ENCODE measurements at regions not wholly inside any gene's neighbourhood (a gene's known extent, or its start where the extent isn't known, plus 50 kb on each side); places are given as distances from the start of the nearest gene placed in this dataset.

DNA sequence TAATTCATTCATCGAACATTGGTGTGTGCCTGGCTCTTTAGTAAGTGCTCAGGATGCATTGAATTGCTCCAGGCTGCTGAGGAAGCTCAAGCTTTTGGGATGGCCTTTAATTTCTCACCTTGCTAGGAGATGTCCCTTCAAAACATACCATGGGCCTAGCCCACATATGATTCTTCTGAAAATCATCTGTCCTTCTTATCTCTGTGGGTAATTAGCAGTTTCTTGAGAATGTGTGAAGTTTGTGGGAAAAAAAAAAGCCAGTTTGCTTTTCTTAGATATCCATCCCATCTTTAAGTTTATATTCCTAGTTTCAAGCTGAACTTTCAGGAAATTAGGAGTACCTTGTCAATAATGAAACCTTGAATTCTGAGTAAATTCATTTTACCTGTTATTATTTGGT lies 532.3 kb upstream of the SUCLG2 start (continued):
- TF ChIP-seq, protein P1, sequence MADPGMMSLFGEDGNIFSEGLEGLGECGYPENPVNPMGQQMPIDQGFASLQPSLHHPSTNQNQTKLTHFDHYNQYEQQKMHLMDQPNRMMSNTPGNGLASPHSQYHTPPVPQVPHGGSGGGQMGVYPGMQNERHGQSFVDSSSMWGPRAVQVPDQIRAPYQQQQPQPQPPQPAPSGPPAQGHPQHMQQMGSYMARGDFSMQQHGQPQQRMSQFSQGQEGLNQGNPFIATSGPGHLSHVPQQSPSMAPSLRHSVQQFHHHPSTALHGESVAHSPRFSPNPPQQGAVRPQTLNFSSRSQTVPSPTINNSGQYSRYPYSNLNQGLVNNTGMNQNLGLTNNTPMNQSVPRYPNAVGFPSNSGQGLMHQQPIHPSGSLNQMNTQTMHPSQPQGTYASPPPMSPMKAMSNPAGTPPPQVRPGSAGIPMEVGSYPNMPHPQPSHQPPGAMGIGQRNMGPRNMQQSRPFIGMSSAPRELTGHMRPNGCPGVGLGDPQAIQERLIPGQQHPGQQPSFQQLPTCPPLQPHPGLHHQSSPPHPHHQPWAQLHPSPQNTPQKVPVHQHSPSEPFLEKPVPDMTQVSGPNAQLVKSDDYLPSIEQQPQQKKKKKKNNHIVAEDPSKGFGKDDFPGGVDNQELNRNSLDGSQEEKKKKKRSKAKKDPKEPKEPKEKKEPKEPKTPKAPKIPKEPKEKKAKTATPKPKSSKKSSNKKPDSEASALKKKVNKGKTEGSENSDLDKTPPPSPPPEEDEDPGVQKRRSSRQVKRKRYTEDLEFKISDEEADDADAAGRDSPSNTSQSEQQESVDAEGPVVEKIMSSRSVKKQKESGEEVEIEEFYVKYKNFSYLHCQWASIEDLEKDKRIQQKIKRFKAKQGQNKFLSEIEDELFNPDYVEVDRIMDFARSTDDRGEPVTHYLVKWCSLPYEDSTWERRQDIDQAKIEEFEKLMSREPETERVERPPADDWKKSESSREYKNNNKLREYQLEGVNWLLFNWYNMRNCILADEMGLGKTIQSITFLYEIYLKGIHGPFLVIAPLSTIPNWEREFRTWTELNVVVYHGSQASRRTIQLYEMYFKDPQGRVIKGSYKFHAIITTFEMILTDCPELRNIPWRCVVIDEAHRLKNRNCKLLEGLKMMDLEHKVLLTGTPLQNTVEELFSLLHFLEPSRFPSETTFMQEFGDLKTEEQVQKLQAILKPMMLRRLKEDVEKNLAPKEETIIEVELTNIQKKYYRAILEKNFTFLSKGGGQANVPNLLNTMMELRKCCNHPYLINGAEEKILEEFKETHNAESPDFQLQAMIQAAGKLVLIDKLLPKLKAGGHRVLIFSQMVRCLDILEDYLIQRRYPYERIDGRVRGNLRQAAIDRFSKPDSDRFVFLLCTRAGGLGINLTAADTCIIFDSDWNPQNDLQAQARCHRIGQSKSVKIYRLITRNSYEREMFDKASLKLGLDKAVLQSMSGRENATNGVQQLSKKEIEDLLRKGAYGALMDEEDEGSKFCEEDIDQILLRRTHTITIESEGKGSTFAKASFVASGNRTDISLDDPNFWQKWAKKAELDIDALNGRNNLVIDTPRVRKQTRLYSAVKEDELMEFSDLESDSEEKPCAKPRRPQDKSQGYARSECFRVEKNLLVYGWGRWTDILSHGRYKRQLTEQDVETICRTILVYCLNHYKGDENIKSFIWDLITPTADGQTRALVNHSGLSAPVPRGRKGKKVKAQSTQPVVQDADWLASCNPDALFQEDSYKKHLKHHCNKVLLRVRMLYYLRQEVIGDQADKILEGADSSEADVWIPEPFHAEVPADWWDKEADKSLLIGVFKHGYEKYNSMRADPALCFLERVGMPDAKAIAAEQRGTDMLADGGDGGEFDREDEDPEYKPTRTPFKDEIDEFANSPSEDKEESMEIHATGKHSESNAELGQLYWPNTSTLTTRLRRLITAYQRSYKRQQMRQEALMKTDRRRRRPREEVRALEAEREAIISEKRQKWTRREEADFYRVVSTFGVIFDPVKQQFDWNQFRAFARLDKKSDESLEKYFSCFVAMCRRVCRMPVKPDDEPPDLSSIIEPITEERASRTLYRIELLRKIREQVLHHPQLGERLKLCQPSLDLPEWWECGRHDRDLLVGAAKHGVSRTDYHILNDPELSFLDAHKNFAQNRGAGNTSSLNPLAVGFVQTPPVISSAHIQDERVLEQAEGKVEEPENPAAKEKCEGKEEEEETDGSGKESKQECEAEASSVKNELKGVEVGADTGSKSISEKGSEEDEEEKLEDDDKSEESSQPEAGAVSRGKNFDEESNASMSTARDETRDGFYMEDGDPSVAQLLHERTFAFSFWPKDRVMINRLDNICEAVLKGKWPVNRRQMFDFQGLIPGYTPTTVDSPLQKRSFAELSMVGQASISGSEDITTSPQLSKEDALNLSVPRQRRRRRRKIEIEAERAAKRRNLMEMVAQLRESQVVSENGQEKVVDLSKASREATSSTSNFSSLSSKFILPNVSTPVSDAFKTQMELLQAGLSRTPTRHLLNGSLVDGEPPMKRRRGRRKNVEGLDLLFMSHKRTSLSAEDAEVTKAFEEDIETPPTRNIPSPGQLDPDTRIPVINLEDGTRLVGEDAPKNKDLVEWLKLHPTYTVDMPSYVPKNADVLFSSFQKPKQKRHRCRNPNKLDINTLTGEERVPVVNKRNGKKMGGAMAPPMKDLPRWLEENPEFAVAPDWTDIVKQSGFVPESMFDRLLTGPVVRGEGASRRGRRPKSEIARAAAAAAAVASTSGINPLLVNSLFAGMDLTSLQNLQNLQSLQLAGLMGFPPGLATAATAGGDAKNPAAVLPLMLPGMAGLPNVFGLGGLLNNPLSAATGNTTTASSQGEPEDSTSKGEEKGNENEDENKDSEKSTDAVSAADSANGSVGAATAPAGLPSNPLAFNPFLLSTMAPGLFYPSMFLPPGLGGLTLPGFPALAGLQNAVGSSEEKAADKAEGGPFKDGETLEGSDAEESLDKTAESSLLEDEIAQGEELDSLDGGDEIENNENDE (IDR thresholded peaks at IDR 0.05; ENCODE audit: insufficient replicate concordance, low read length), result no peak
- TF ChIP-seq KDM1A (IDR thresholded peaks at IDR 0.05; ENCODE audit: borderline replicate concordance, low read length) (no peak), BACH1 (IDR thresholded peaks at IDR 0.05; ENCODE audit: low read length) (no peak), RNF2 (IDR thresholded peaks at IDR 0.05; ENCODE audit: borderline replicate concordance, low read depth, low read length, missing control alignments, poor library complexity, severe bottlenecking) (no peak), EGR1 (IDR thresholded peaks at IDR 0.05; ENCODE audit: borderline replicate concordance, low read depth, low read length) (no peak), POLR2A (IDR thresholded peaks at IDR 0.05; ENCODE audit: control extremely low read depth in 1 of 2, low read depth in 2 of 2, low read length in 2 of 2) (no peak), ASH2L (IDR thresholded peaks at IDR 0.05; ENCODE audit: low read length) (no peak), YY1 (IDR thresholded peaks at IDR 0.05; ENCODE audit: low read depth, low read length) (no peak), SRF (IDR thresholded peaks at IDR 0.05; ENCODE audit: low read depth, low read length) (no peak), SIX5 (IDR thresholded peaks at IDR 0.05; ENCODE audit: low read depth, low read length) (no peak), RAD21 (IDR thresholded peaks at IDR 0.05 in 1 of 2, conservative IDR thresholded peaks at IDR 0.05 in 1 of 2; ENCODE audit: low read depth in 2 of 2, low read length in 2 of 2) (no peak)
